ENCODE measurements at regions not wholly inside any gene's neighbourhood (a gene's known extent, or its start where the extent isn't known, plus 50 kb on each side); places are given as distances from the start of the nearest gene placed in this dataset.
"Not testable (repeated sequence)": the region's sequence is repeated elsewhere in the genome, so short reads cannot be mapped to it uniquely, and the experiment has no call there.

DNA sequence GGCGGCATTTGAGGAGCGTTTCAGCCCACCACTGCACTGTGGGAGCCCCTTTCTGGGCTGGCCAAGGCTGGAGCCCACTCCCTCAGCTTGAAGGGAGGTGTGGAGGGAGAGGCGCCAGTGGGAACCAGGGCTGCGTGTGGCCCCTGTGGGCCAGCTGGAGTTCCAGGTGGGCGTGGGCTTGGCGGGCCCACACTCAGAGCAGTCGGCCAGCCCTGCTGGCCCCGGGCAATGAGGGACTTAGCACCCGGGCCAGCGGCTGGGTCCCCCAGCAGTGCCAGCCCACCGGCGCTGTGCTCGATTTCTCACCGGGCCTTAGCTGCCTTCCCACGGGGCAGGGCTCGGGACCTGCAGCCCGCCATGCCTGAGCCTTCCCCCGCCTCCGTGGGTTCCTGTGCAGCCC lies 463.8 kb upstream of the SPANXN1 start:
- TF ChIP-seq, protein P1, sequence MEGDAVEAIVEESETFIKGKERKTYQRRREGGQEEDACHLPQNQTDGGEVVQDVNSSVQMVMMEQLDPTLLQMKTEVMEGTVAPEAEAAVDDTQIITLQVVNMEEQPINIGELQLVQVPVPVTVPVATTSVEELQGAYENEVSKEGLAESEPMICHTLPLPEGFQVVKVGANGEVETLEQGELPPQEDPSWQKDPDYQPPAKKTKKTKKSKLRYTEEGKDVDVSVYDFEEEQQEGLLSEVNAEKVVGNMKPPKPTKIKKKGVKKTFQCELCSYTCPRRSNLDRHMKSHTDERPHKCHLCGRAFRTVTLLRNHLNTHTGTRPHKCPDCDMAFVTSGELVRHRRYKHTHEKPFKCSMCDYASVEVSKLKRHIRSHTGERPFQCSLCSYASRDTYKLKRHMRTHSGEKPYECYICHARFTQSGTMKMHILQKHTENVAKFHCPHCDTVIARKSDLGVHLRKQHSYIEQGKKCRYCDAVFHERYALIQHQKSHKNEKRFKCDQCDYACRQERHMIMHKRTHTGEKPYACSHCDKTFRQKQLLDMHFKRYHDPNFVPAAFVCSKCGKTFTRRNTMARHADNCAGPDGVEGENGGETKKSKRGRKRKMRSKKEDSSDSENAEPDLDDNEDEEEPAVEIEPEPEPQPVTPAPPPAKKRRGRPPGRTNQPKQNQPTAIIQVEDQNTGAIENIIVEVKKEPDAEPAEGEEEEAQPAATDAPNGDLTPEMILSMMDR (IDR thresholded peaks at IDR 0.05; ENCODE audit: low read length), result not testable (repeated sequence)
- not testable (repeated sequence) for TF ChIP-seq EZH2 (IDR thresholded peaks at IDR 0.05; ENCODE audit: borderline replicate concordance, low read length)
